Activated naive CD8-positive, alpha-beta T cell treated with anti-CD3 and anti-CD28 coated beads for 36 hours (primary cell): ENCODE measurements at regions not wholly inside any gene's neighbourhood (a gene's known extent, or its start where the extent isn't known, plus 50 kb on each side); places are given as distances from the start of the nearest gene placed in this dataset.
"Not testable (repeated sequence)": the region's sequence is repeated elsewhere in the genome, so short reads cannot be mapped to it uniquely, and the experiment has no call there.

Experiments used
- DNase-seq: peaks from one replicate; pipeline ENCODE4 v3.0.0; 2021
- H3K27ac Mint-ChIP-seq: one replicate; pipeline ENCODE4 v1.8.0; 2022; ENCODE audit warnings: mild to moderate bottlenecking, moderate library complexity, mixed read lengths
- H3K27me3 Mint-ChIP-seq: one replicate; pipeline ENCODE4 v1.8.0; 2022; ENCODE audit warnings: mild to moderate bottlenecking, mixed read lengths
- H3K36me3 Mint-ChIP-seq: one replicate; pipeline ENCODE4 v1.8.0; 2021; ENCODE audit warnings: mild to moderate bottlenecking, mixed read lengths
- H3K4me1 Mint-ChIP-seq: one replicate; pipeline ENCODE4 v1.8.0; 2021; ENCODE audit warnings: mixed read lengths
- H3K4me3 Mint-ChIP-seq: one replicate; pipeline ENCODE4 v1.8.0; 2022; ENCODE audit warnings: mild to moderate bottlenecking, moderate library complexity, mixed read lengths
- H3K9me3 Mint-ChIP-seq: one replicate; pipeline ENCODE4 v1.8.0; 2022; ENCODE audit warnings: mixed read lengths

DNA sequence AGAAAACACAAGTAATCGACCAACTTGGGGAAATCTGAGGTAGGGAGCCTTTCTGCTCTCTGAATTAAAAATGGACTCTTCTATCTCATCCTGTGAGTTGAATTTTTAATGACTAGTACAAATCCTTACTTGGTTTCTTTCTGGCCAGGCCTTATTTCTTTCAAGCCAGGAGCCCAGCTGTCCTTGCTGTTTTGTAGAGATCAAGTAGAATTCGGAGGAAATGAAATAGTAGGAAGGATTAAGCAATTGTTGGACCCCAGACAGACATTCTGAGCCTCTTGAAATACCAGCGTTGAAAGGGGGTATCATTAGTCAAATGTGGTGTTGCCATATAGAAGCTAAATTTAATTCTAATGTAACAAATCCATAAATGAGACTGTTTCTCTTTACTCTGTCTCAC, 53.7 kb upstream of the SMIM15 start:
- H3K27me3 Mint-ChIP-seq, result peaks cover 6% of the 10 kb centered on the region

DNA sequence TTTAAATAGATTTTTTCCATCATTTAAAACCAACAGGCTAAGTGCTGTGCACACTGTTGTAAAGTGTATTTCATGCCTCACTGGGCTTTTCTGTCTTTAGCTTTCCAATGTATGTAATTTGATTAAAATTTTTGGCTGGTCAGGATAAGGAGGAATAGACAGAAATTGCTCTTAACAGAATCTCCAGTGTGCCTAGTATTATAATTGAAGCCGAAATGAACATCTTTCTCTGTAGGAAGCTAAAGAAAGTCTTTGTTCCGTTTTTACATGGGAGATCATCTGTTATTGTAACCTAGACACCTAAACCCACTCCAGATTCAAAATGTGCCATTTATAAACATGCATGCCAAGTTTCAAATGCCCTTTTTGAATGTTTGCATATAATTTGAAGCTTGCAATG, 54.5 kb upstream of the SMIM15 start:
- H3K27me3 Mint-ChIP-seq, result peaks cover 5% of the 10 kb centered on the region
- no peaks in the 10 kb centered on the region for H3K9me3 Mint-ChIP-seq
- DNase-seq, result no peak
- H3K4me3 Mint-ChIP-seq, result no peak overlapping the region
- no peaks in the 10 kb centered on the region for H3K4me1 Mint-ChIP-seq
- H3K27ac Mint-ChIP-seq, result no peak overlapping the region
- no peaks in the 10 kb centered on the region for H3K36me3 Mint-ChIP-seq

More for the DNA sequence above, 53.7 kb upstream of the SMIM15 start:
- no peak for DNase-seq
- Mint-ChIP-seq H3K4me3 (no peak overlapping the region), H3K36me3 (no peaks in the 10 kb centered on the region), H3K9me3 (no peaks in the 10 kb centered on the region), H3K27ac (no peak overlapping the region), H3K4me1 (no peaks in the 10 kb centered on the region)

DNA sequence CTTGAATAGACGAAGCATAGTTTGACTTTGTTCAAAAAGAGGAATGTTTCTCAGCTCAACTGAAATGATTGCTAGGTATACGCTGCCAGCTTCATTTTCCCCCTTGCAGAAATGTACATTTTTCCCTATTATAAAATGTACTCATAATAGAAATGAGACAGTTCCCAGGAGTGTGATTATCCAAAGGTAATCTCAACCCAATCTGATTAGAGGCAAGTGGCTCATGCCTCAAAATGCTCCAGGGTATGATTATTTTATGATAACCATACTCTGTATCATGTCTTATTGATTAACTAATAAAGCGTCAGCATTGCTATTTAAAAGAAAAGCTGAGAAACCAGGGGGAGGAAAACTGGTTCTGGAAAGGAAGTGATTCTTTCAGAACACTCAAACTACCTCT, 54.9 kb upstream of the SMIM15 start:
- Mint-ChIP-seq H3K36me3 (no peaks in the 10 kb centered on the region), H3K27me3 (peaks cover 5% of the 10 kb centered on the region), H3K4me1 (no peaks in the 10 kb centered on the region), H3K9me3 (no peaks in the 10 kb centered on the region), H3K27ac (no peak overlapping the region), H3K4me3 (no peak overlapping the region)
- no peak for DNase-seq

DNA sequence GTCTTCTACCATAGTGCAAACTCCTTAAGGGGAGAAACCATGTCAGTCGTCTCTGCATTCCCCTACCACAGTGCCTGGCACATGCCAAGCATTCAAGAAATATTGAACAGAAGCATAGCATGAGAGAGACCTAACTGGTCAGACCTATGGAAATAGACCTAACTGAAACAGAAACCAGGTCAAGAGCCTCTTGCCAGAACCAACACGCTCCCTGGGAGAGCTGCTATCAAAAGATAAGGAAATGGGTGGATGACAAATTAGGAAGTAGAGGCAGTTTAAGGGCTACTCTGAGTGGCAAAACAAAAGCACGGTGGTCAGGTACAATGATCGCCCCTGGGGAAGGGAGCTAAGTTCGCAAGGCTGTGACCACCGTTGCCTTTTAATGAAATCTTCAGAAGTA, 66.0 kb upstream of the SMIM15 start:
- Mint-ChIP-seq H3K4me3 (no peak overlapping the region), H3K27me3 (no peaks in the 10 kb centered on the region), H3K9me3 (no peaks in the 10 kb centered on the region), H3K27ac (no peak overlapping the region), H3K4me1 (peaks cover 2% of the 10 kb centered on the region), H3K36me3 (no peaks in the 10 kb centered on the region)
- no peak for DNase-seq

DNA sequence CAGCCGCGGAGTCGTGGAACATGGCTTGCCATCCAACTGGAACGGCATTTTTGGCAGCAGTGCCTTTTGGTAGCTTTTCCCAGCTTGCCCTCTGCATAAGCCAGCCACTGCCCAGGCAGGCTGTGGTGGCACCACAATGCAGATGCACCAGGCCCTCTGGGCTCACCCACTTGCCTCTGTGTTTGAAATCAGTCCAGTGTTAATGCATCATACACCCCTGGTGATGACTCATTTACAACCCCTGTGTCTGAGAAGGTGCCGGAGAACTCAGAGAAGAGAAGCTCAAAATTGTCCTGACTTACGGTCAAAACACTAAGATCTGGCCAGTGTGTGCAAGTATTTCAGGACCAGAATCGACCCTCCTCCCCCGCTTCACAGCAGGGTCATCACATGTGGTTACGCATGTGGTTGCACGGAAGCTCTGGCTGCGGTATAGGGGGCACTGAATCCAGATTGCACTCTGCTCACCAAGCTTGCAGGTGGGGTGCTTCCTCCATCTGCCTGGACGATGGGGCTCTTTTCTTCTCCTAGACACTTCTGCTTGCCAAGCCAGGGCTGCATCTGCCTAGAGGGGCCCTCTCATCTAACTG, 66.5 kb upstream of the SMIM15 start:
- no peak for DNase-seq
- no peaks in the 10 kb centered on the region for H3K27me3 Mint-ChIP-seq
- H3K36me3 Mint-ChIP-seq, result no peaks in the 10 kb centered on the region
- H3K27ac Mint-ChIP-seq, result no peak overlapping the region
- H3K4me1 Mint-ChIP-seq, result peaks cover 2% of the 10 kb centered on the region
- no peak overlapping the region for H3K4me3 Mint-ChIP-seq
- no peaks in the 10 kb centered on the region for H3K9me3 Mint-ChIP-seq

DNA sequence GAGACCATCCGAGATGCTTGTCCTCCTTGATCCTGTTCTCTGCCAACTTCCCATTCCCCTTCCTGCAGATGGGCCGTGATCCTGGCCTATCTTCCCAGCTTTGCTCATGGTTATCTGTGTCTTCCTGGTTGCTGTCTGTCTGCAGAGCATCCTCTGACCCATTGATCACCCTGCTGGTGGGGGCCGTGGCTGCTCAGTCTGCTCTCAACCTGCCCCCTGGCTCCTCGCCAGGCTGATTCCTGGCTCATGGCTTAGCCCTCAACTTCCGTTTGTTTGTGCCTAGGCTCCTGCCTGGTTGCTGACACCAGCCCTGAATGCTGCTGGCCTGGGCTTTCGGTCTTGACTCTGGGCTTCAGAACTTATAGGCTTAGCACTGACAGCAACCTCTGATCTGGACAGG, 67.1 kb upstream of the SMIM15 start:
- Mint-ChIP-seq H3K4me1 (peaks cover 2% of the 10 kb centered on the region), H3K4me3 (no peak overlapping the region), H3K9me3 (no peaks in the 10 kb centered on the region), H3K27me3 (no peaks in the 10 kb centered on the region), H3K27ac (no peak overlapping the region), H3K36me3 (no peaks in the 10 kb centered on the region)
- no peak for DNase-seq

DNA sequence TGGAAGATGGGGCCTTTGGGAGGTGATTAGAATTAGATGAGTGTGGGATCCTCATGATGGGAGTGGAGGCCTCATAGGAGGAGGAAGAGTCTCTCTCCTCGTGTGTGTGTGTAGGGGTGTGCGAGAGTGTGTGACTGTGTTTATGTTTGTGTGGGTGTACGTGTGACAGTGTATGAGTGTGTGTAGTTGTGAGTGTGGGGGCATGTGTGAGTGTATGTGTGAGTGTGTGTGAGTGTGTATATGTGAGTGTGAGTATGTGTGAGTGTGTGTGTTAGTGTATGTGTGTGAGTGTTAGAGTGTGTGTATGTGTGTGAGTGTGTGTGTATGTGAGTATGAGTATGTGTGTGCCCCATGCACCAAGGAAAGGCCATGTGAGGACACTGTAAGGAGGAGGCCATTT, 68.2 kb upstream of the SMIM15 start:
- Mint-ChIP-seq H3K4me3 (no peak overlapping the region), H3K4me1 (peaks cover 2% of the 10 kb centered on the region)

DNA sequence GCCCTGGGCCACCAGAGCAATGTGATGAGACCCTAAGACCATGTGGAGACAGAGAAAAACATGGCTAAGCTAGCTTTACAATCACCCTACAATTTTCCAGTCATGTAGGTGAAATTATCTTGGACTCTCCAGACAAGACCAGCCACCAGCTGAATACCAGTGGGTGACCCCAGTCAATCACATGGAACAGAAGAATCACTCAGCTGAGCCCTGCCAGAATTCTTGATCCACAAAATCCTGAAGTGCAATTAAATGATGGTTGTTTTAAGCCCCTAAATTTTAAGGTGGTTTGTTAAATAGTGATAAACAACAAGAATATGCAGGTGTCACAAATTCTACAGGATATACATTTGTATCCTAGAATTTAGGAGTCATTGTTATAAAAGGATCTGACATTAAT, 69.5 kb upstream of the SMIM15 start:
- H3K27ac Mint-ChIP-seq, result no peak overlapping the region
- no peaks in the 10 kb centered on the region for H3K9me3 Mint-ChIP-seq
- no peak overlapping the region for H3K4me3 Mint-ChIP-seq
- peaks cover 3% of the 10 kb centered on the region for H3K27me3 Mint-ChIP-seq
- H3K4me1 Mint-ChIP-seq, result peaks cover 2% of the 10 kb centered on the region
- DNase-seq, result no peak
- H3K36me3 Mint-ChIP-seq, result no peaks in the 10 kb centered on the region

More for the DNA sequence above, 68.2 kb upstream of the SMIM15 start:
- peaks cover 3% of the 10 kb centered on the region for H3K27me3 Mint-ChIP-seq
- H3K9me3 Mint-ChIP-seq, result no peaks in the 10 kb centered on the region
- no peaks in the 10 kb centered on the region for H3K36me3 Mint-ChIP-seq
- no peak overlapping the region for H3K27ac Mint-ChIP-seq
- DNase-seq, result no peak

DNA sequence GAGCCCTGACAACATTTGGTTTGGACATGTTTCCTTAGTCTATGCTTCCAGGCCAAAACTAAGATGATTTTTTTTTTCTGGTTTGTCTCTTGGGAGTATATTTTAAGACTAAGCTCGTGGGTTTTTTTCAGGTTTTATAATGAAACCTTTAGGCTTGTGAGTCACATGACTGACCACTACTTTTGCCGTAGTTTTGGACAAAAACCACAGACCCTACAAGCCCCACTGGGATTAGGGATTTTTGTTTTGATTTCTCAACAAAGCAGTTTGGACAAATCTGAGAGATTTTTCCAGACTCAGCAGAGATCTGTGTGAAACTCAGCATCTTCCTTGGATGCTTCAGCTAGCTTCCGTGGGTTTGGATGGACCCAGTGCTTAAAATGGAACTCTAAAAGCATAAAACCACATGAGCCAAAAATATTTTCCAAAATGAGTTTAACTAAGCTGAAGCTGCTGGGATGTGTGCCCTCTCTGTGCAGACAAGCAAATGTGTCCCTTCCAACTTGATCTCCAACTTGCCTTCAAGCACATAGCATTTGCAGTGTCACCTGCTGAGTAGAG, 70.3 kb upstream of the SMIM15 start:
- H3K27ac Mint-ChIP-seq, result no peak overlapping the region
- H3K4me1 Mint-ChIP-seq, result peaks cover 2% of the 10 kb centered on the region
- no peaks in the 10 kb centered on the region for H3K36me3 Mint-ChIP-seq
- no peak overlapping the region for H3K4me3 Mint-ChIP-seq
- H3K27me3 Mint-ChIP-seq, result peaks cover 3% of the 10 kb centered on the region
- no peaks in the 10 kb centered on the region for H3K9me3 Mint-ChIP-seq
- no peak for DNase-seq

DNA sequence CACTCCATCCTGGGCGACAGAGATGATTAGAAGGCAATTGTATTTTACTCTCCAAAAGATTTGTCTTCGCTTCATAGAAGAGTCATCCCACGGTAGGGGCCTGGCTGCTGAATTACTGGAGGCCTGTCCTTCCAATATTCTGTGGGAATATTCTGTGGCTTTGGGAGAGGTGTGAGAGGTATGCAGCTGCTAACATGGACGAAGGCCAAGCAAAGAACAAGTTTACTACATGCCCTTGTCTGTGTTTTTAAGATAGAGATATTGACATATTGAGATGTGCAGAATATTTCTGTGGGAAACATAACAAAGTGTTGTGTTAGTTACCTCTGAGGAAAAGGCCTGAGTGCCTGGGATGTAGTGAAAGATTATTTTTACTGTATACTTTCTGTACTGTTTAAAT, 71.8 kb upstream of the SMIM15 start:
- no peaks in the 10 kb centered on the region for H3K36me3 Mint-ChIP-seq
- peaks cover 3% of the 10 kb centered on the region for H3K27me3 Mint-ChIP-seq
- H3K27ac Mint-ChIP-seq, result no peak overlapping the region
- DNase-seq, result no peak
- H3K4me1 Mint-ChIP-seq, result no peaks in the 10 kb centered on the region
- no peak overlapping the region for H3K4me3 Mint-ChIP-seq
- peaks cover 2% of the 10 kb centered on the region for H3K9me3 Mint-ChIP-seq

DNA sequence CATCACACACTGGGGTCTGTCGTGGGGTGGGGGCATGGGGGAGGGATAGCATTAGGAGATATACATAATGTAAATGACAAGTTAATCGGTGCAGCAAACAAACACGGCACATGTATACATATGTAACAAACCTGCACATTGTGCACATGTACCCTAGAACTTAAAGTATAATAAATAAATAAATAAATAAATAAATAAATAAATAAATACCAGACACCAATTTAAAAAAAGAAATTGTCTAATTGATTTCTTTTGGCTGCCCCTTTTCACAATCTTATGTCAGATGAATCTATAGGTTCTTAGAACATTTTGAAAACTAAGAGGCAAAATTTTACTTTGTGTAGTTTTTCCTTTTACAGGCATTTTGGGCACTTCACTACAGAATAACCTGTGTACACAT, 74.4 kb upstream of the SMIM15 start:
- not testable (repeated sequence) for H3K9me3 Mint-ChIP-seq, H3K4me1 Mint-ChIP-seq, H3K36me3 Mint-ChIP-seq, H3K4me3 Mint-ChIP-seq, H3K27ac Mint-ChIP-seq, H3K27me3 Mint-ChIP-seq, DNase-seq

DNA sequence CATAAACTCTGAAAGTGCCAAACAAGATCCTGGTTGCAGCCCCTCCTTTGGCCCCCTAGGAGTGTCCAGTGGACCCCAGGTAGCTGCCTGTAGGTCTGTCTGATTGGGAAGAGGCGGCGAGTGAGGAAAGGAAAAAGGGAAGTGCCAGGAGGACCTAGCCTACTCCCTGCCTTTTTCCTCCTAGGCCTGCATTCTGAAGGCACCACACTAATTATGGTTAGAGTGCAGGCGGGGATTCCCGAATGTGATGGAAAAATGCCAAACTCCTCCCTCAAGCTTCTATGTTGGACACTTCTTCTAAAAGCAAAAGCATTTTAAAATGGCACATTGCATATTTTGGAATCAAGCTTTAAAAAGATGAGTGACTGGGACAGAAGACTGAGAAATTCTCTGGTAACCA, 83.2 kb upstream of the SMIM15 start:
- no peak for DNase-seq
- H3K36me3 Mint-ChIP-seq, result no peaks in the 10 kb centered on the region
- H3K4me1 Mint-ChIP-seq, result no peaks in the 10 kb centered on the region
- no peak overlapping the region for H3K27ac Mint-ChIP-seq
- H3K9me3 Mint-ChIP-seq, result peaks cover 2% of the 10 kb centered on the region
- peaks cover 2% of the 10 kb centered on the region for H3K27me3 Mint-ChIP-seq
- no peak overlapping the region for H3K4me3 Mint-ChIP-seq

DNA sequence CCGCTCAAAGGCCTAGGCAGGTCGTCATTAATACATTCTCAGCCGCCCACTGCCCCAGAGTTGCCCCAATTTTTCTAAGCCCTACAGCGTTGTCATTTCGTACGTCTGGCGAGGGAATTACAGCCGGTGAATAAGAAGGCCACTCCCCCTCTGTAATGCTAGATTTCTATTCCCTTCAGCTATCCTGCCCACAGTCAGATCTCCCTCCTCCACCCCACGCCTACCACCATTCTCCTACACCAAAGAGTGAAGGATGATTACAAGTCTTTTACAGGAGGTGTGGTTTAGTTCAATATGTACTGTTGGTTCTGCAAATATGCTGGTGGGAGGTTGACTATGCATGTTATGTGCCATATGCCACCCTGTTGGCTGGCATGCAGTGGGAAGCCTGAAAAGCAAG, 83.7 kb upstream of the SMIM15 start:
- Mint-ChIP-seq H3K36me3 (no peaks in the 10 kb centered on the region), H3K27ac (no peak overlapping the region), H3K4me1 (no peaks in the 10 kb centered on the region), H3K4me3 (no peak overlapping the region), H3K9me3 (peaks cover 4% of the 10 kb centered on the region), H3K27me3 (peaks cover 4% of the 10 kb centered on the region)
- no peak for DNase-seq

DNA sequence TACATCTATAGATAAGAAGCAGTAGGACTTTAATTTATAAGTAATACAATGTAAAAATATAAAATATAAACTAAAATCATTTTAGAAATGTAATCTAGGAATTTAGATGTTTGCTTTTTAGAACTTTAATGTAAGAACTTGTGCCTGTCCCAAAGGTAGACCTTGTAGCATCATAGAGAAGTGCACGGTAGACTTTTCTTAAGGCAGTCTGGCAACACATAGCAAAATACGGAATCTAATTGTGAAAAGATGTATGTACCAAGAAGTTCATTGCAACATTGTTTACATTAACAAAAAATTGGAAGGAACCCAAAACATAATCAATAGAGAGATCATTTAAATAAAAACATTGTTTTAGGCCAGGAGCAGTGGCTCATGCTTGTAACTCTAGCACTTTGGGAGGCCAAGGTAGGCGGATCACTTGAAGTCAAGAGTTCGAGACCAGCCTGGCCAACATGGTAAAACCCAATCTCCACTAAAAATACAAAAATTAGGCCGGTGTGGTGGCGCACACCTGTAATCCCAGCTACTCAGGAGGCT, 84.6 kb upstream of the SMIM15 start:
- H3K4me1 Mint-ChIP-seq, result no peaks in the 10 kb centered on the region
- H3K36me3 Mint-ChIP-seq, result no peaks in the 10 kb centered on the region
- peaks cover 4% of the 10 kb centered on the region for H3K27me3 Mint-ChIP-seq
- no peak overlapping the region for H3K27ac Mint-ChIP-seq
- no peak for DNase-seq
- no peak overlapping the region for H3K4me3 Mint-ChIP-seq
- peaks cover 4% of the 10 kb centered on the region for H3K9me3 Mint-ChIP-seq

DNA sequence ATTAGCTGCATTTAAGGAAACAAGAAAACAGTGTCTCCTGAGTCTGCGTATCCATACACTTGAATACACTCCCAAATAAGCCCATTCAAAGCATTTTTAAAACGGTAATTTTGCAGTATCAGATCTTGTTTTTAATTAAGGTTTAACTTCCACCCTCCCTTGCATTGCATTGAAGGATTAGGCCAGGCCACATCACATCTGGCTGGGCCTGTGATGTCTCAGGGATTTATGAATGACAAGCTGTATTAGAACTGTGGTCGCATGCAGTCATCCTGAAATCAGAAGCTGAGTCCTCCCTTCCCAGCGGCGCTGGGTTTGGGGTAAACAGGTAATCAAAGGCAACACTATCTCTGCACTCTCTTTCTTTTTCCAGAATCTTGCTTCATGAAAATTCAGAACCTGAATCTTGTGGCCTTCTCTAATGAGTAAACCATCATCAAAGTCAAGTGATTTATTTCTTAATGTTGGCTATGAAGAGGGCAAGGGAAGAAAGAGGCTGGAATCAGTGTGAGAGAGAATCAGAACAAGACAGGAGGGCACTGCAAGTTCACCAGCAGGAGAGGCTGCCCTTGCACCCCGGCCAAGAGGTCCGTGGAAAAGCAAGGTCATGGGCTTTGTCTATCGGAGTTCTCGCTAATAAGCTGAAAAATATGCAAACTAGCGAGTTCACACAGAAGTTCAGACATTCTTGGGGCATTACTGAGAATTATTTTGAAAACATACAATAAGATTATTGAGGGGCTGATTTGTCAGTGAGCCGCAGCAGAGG, 80.0 kb upstream of the ZSWIM6 start:
- H3K27me3 Mint-ChIP-seq, result peaks cover 9% of the 10 kb centered on the region
- DNase-seq, result no peak
- H3K9me3 Mint-ChIP-seq, result peaks cover 4% of the 10 kb centered on the region
- H3K4me1 Mint-ChIP-seq, result no peaks in the 10 kb centered on the region
- no peaks in the 10 kb centered on the region for H3K36me3 Mint-ChIP-seq
- H3K4me3 Mint-ChIP-seq, result no peak overlapping the region
- H3K27ac Mint-ChIP-seq, result no peak overlapping the region

DNA sequence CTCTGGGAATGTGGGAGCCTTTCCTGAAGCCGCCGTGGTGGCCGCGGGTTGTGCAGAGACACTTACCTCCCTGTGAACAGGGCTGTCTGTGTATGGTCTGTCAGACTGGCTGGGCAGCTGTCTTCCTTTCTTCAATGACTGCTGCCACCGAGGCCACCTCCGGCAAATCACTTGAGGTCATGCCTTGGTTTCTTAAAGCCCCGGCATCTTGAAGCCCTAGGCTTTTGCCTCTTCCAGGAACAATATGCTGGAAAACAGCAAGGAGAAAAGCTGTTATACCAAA, 79.5 kb upstream of the ZSWIM6 start:
- no peak overlapping the region for H3K4me3 Mint-ChIP-seq
- no peaks in the 10 kb centered on the region for H3K4me1 Mint-ChIP-seq

More for the DNA sequence above, 79.5 kb upstream of the ZSWIM6 start:
- Mint-ChIP-seq H3K36me3 (no peaks in the 10 kb centered on the region), H3K27ac (no peak overlapping the region), H3K9me3 (peaks cover 4% of the 10 kb centered on the region), H3K27me3 (peaks cover 9% of the 10 kb centered on the region)
- DNase-seq, result no peak
